PFSK-1 (cell line): ENCODE measurements at regions not wholly inside any gene's neighbourhood (a gene's known extent, or its start where the extent isn't known, plus 50 kb on each side); places are given as distances from the start of the nearest gene placed in this dataset.

ENCODE experiments used
- FOXP2 ChIP-seq: optimal IDR thresholded peaks from 2 replicates; pipeline ENCODE3; 2011; ENCODE audit warnings: borderline replicate concordance, control low read depth, inconsistent platforms; ENCODE audit not compliant: insufficient read depth; ENCODE audit errors: extremely low read length, extremely low read depth
- POLR2AphosphoS5 ChIP-seq: IDR thresholded peaks from 2 replicates; pipeline ENCODE4 v1.6.1; 2012; ENCODE audit warnings: low read depth, mild to moderate bottlenecking, control low read depth, low read length, moderate library complexity
- REST ChIP-seq, 2 experiments: IDR thresholded peaks; 2 replicates each; pipeline versions ENCODE4 v1.6.1 to v1.8.0; 2011 to 2012; ENCODE audit warnings: low read depth in 2 of 2, low read length in 2 of 2, control low read depth in 1 of 2, inconsistent platforms in 1 of 2, mild to moderate bottlenecking in 1 of 2, moderate library complexity in 1 of 2; ENCODE audit not compliant: insufficient read depth in 1 of 2
- SIN3A ChIP-seq: IDR thresholded peaks from 2 replicates; pipeline ENCODE4 v1.6.1; 2012; ENCODE audit warnings: mild to moderate bottlenecking, low read length, moderate library complexity, borderline replicate concordance; ENCODE audit not compliant: insufficient read depth
- TAF1 ChIP-seq: IDR thresholded peaks from 2 replicates; pipeline ENCODE4 v1.6.1; 2012; ENCODE audit warnings: low read length, control low read depth, borderline replicate concordance; ENCODE audit not compliant: insufficient read depth

GRCh38 chr4:181108237-181108636 is 1135.0 kb upstream of the TENM3 start:
- TF ChIP-seq SIN3A (no peak), FOXP2 (no peak), POLR2AphosphoS5 (no peak), TAF1 (no peak), REST (IDR thresholded peaks at IDR 0.05; ENCODE audit: insufficient read depth in 1 of 2, low read depth in 2 of 2, low read length in 2 of 2) (no peak)

GRCh38 chr4:181119186-181119585 is 1124.0 kb upstream of the TENM3 start:
- no peak for TF ChIP-seq REST (IDR thresholded peaks at IDR 0.05; ENCODE audit: insufficient read depth in 1 of 2, low read depth in 2 of 2, low read length in 2 of 2)
- TF ChIP-seq FOXP2: no peak
- TF ChIP-seq SIN3A: no peak
- TF ChIP-seq POLR2AphosphoS5: no peak
- TF ChIP-seq TAF1: no peak

- TF ChIP-seq POLR2AphosphoS5: no peak
- TF ChIP-seq TAF1: no peak
- no peak for TF ChIP-seq SIN3A
- TF ChIP-seq REST (IDR thresholded peaks at IDR 0.05; ENCODE audit: insufficient read depth in 1 of 2, low read depth in 2 of 2, low read length in 2 of 2): no peak
- TF ChIP-seq FOXP2: no peak
Measured at GRCh38 chr4:181121733-181122132, 1121.5 kb upstream of the TENM3 start.

- TF ChIP-seq FOXP2 (no peak), SIN3A (no peak), REST (IDR thresholded peaks at IDR 0.05; ENCODE audit: insufficient read depth in 1 of 2, low read depth in 2 of 2, low read length in 2 of 2) (no peak), TAF1 (no peak), POLR2AphosphoS5 (no peak)
Measured at GRCh38 chr4:181127171-181127570, 1116.0 kb upstream of the TENM3 start.

GRCh38 chr4:181137351-181137750 is 1105.9 kb upstream of the TENM3 start:
- TF ChIP-seq FOXP2: no peak
- no peak for TF ChIP-seq POLR2AphosphoS5
- no peak for TF ChIP-seq TAF1
- TF ChIP-seq SIN3A: no peak
- TF ChIP-seq REST (IDR thresholded peaks at IDR 0.05; ENCODE audit: insufficient read depth in 1 of 2, low read depth in 2 of 2, low read length in 2 of 2): no peak
